ENCODE measurements at regions not wholly inside any gene's neighbourhood (a gene's known extent, or its start where the extent isn't known, plus 50 kb on each side); places are given as distances from the start of the nearest gene placed in this dataset.

DNA sequence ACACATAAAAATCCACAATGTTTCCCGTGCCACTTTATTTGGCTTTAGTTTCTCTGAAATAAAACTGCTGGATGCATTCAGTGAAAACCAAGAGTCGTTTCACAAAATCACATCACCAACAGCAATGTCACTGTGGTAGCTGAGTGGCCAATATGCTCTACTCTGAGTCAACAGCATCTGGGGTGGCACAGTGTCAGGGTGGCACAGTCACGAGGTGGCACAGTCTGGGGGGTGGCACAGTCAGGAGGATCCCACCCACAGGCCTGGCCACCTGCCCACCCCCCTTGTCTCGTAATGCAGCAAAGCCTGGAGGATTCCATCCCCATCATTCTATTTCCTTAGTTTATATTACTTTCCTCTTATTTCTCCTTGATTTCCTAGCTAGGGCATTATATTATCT lies 87.0 kb downstream of the ANKRD60 start:
- TF ChIP-seq EZH2 (IDR thresholded peaks at IDR 0.05; ENCODE audit: low read depth, low read length, severe bottlenecking) (no peak), POLR2A (IDR thresholded peaks at IDR 0.05; ENCODE audit: control extremely low read depth in 1 of 2, low read depth in 2 of 2, low read length in 2 of 2) (no peak), RFX5 (IDR thresholded peaks at IDR 0.05; ENCODE audit: borderline replicate concordance, low read depth, low read length) (no peak), PHF8 (conservative IDR thresholded peaks at IDR 0.05; ENCODE audit: low read depth, low read length) (no peak), EP300 (IDR thresholded peaks at IDR 0.05; ENCODE audit: borderline replicate concordance in 1 of 2, low read depth in 2 of 2, low read length in 2 of 2) (no peak), RNF2 (IDR thresholded peaks at IDR 0.05; ENCODE audit: borderline replicate concordance, low read depth, low read length, missing control alignments, poor library complexity, severe bottlenecking) (no peak), SAP30 (IDR thresholded peaks at IDR 0.05; ENCODE audit: insufficient read depth, insufficient replicate concordance, low read length) (no peak), POLR2AphosphoS5 (IDR thresholded peaks at IDR 0.05; ENCODE audit: low read depth, low read length) (no peak), ZNF274 (IDR thresholded peaks at IDR 0.05; ENCODE audit: borderline replicate concordance, extremely low read depth, low read length) (no peak), CEBPB (IDR thresholded peaks at IDR 0.05; ENCODE audit: low read depth, low read length) (no peak), TCF12 (IDR thresholded peaks at IDR 0.05; ENCODE audit: low read depth, low read length) (no peak), CBX5 (IDR thresholded peaks at IDR 0.05; ENCODE audit: low read depth, low read length) (no peak), BACH1 (IDR thresholded peaks at IDR 0.05; ENCODE audit: low read length) (no peak)
- TF ChIP-seq, protein P1, sequence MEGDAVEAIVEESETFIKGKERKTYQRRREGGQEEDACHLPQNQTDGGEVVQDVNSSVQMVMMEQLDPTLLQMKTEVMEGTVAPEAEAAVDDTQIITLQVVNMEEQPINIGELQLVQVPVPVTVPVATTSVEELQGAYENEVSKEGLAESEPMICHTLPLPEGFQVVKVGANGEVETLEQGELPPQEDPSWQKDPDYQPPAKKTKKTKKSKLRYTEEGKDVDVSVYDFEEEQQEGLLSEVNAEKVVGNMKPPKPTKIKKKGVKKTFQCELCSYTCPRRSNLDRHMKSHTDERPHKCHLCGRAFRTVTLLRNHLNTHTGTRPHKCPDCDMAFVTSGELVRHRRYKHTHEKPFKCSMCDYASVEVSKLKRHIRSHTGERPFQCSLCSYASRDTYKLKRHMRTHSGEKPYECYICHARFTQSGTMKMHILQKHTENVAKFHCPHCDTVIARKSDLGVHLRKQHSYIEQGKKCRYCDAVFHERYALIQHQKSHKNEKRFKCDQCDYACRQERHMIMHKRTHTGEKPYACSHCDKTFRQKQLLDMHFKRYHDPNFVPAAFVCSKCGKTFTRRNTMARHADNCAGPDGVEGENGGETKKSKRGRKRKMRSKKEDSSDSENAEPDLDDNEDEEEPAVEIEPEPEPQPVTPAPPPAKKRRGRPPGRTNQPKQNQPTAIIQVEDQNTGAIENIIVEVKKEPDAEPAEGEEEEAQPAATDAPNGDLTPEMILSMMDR (IDR thresholded peaks at IDR 0.05; ENCODE audit: control extremely low read depth in 1 of 3, insufficient read depth in 1 of 3, low read depth in 1 of 3, low read length in 3 of 3), result no peak

All from H1 (cell line).